ENCODE measurements at regions not wholly inside any gene's neighbourhood (a gene's known extent, or its start where the extent isn't known, plus 50 kb on each side); places are given as distances from the start of the nearest gene placed in this dataset.

DNA sequence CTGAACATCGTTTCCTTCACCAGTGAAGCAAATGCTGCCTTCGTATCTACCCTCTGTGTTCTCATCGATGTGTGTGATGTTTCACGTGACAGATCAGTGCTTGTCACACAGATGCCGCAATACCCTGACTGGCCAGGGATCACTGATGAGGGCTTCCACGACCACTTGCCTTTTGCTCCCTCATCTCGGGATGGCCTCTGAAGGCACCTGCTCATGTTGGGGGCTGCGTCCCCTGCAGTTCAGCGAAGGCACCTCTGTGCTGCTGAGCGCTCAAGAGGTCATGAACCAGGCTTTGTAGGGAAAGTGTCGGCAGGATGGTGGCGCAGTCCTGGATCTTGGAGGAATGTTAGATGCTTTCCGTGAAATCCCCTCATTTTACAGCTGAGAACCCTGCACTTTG, 79.2 kb upstream of the KLF13 start:
- TF ChIP-seq, protein P1, sequence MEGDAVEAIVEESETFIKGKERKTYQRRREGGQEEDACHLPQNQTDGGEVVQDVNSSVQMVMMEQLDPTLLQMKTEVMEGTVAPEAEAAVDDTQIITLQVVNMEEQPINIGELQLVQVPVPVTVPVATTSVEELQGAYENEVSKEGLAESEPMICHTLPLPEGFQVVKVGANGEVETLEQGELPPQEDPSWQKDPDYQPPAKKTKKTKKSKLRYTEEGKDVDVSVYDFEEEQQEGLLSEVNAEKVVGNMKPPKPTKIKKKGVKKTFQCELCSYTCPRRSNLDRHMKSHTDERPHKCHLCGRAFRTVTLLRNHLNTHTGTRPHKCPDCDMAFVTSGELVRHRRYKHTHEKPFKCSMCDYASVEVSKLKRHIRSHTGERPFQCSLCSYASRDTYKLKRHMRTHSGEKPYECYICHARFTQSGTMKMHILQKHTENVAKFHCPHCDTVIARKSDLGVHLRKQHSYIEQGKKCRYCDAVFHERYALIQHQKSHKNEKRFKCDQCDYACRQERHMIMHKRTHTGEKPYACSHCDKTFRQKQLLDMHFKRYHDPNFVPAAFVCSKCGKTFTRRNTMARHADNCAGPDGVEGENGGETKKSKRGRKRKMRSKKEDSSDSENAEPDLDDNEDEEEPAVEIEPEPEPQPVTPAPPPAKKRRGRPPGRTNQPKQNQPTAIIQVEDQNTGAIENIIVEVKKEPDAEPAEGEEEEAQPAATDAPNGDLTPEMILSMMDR (conservative IDR thresholded peaks at IDR 0.05; ENCODE audit: low read depth, low read length) = no peak
- TF ChIP-seq EZH2 (IDR thresholded peaks at IDR 0.05; ENCODE audit: low read length, unreplicated experiment) (no peak), EZH2phosphoT487 (IDR thresholded peaks at IDR 0.05; ENCODE audit: borderline replicate concordance, low read length) (no peak)
